Activated naive CD8-positive, alpha-beta T cell (primary cell): ENCODE measurements at regions not wholly inside any gene's neighbourhood (a gene's known extent, or its start where the extent isn't known, plus 50 kb on each side); places are given as distances from the start of the nearest gene placed in this dataset.
"Not testable (repeated sequence)": the region's sequence is repeated elsewhere in the genome, so short reads cannot be mapped to it uniquely, and the experiment has no call there.

Source experiments
- H3K27ac Mint-ChIP-seq: one replicate; pipeline ENCODE4 v1.8.0; 2021; ENCODE audit warnings: mixed read lengths
- H3K27me3 Mint-ChIP-seq: one replicate; pipeline ENCODE4 v1.8.0; 2021; ENCODE audit warnings: mixed read lengths
- H3K36me3 Mint-ChIP-seq: one replicate; pipeline ENCODE4 v1.8.0; 2021; ENCODE audit warnings: mixed read lengths
- H3K4me1 Mint-ChIP-seq: one replicate; pipeline ENCODE4 v1.8.0; 2021; ENCODE audit warnings: low read depth, mixed read lengths
- H3K4me3 Mint-ChIP-seq: one replicate; pipeline ENCODE4 v1.8.0; 2021; ENCODE audit warnings: mild to moderate bottlenecking, mixed read lengths
- H3K9me3 Mint-ChIP-seq: one replicate; pipeline ENCODE4 v1.8.0; 2021; ENCODE audit warnings: low read depth, mixed read lengths

DNA sequence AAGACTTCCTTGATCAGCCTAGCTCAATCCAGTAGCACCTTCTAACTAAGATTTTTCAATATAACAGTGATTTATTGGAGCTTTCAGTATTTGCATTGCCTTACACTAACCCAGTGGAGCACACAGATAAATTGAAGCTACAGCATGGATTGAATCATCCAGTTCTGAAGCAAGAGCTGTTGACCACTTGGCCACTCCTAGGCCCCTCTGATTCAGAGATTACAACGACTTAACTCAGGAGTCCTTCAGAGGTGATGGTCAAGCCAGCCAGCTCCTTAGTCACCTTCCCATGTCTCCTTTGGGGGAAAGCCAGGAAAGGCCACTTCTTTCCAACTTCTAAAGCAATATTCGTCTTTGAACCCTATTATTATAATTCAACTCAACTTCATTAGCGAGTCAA lies 151.8 kb downstream of the TENT5C start:
- H3K4me1 Mint-ChIP-seq, result peaks cover 5% of the 10 kb centered on the region
- no peaks in the 10 kb centered on the region for H3K36me3 Mint-ChIP-seq
- H3K9me3 Mint-ChIP-seq, result no peaks in the 10 kb centered on the region
- no peak overlapping the region for H3K27ac Mint-ChIP-seq
- peaks cover 13% of the 10 kb centered on the region for H3K27me3 Mint-ChIP-seq
- H3K4me3 Mint-ChIP-seq, result no peak overlapping the region

GRCh38 chr1:117758444-117759316 lies 152.8 kb downstream of the TENT5C start:
- Mint-ChIP-seq H3K36me3 (no peaks in the 10 kb centered on the region), H3K4me3 (peak overlapping the region; percentile 80), H3K4me1 (peaks cover 5% of the 10 kb centered on the region), H3K27me3 (peaks cover 8% of the 10 kb centered on the region), H3K27ac (no peak overlapping the region), H3K9me3 (no peaks in the 10 kb centered on the region)

DNA sequence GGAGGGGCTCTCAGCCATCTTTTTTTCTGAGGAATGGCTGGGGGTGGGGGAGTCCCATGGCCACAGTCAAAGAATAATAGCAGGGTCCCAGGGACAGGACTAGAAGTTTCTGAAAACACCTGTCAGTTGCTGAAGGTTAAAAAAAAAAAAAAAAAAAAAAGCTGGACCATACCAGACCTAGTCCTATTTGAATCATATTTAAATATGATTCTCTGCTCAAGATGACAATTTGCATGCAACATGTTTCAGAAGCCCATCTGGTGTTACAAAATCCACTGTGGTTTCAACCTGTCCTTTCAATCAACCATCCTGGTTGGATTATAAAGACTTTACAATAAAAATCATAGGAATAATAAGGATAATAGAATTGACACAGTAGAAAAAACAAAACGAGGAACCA lies 153.7 kb downstream of the TENT5C start:
- Mint-ChIP-seq H3K27me3 (peaks cover 7% of the 10 kb centered on the region), H3K27ac (no peak overlapping the region), H3K36me3 (no peaks in the 10 kb centered on the region), H3K4me1 (peaks cover 5% of the 10 kb centered on the region), H3K4me3 (no peak overlapping the region), H3K9me3 (no peaks in the 10 kb centered on the region)

- Mint-ChIP-seq H3K4me1 (peaks cover 5% of the 10 kb centered on the region), H3K9me3 (no peaks in the 10 kb centered on the region), H3K27ac (no peak overlapping the region), H3K27me3 (peaks cover 7% of the 10 kb centered on the region), H3K36me3 (no peaks in the 10 kb centered on the region), H3K4me3 (no peak overlapping the region)
These were observed 154.2 kb downstream of the TENT5C start for GRCh38 chr1:117760069-117760468.

DNA sequence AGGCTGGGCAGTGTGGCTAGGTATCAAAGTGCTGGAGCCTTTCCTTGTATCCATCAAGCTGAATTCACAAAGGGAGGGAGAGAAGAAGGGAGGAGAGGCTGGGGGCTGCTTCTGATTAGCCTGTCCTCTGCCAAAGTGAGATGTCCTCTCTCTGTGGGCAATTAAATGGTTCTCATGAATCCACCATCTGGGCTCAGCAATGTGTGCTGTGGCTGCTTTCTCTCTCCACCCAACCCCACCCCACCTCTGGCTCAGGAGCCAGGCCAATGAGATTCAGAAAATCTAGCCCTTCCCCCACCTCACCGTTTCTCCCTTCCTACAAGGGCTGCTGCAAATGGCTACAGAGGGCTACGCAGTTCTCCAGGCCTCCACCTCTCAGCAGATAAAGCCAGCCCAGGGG lies 154.6 kb downstream of the TENT5C start:
- Mint-ChIP-seq H3K4me3 (no peak overlapping the region), H3K36me3 (no peaks in the 10 kb centered on the region), H3K27ac (no peak overlapping the region), H3K4me1 (peaks cover 5% of the 10 kb centered on the region), H3K9me3 (no peaks in the 10 kb centered on the region), H3K27me3 (peaks cover 4% of the 10 kb centered on the region)

DNA sequence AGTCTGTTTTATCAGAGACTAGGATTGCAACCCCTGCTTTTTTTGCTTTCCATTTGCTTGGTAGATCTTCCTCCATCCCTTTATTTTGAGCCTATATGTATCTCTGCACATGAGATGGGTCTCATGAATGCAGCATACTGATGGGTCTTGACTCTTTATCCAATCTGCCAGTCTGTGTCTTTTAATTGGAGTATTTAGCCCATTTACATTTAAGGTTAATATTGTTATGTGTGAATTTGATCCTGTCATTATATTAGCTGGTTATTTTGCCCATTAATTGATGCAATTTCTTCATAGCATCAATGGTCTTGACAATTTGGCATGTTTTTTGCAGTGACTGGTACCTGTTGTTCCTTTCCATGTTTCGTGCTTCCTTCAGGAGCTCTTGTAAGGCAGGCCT lies 161.7 kb downstream of the GDAP2 start:
- H3K36me3 Mint-ChIP-seq, result peaks cover 23% of the 10 kb centered on the region
- H3K27ac Mint-ChIP-seq, H3K4me3 Mint-ChIP-seq, H3K4me1 Mint-ChIP-seq: not testable (repeated sequence)
- peaks cover 32% of the 10 kb centered on the region for H3K9me3 Mint-ChIP-seq
- peaks cover 19% of the 10 kb centered on the region for H3K27me3 Mint-ChIP-seq

- no peak overlapping the region for H3K4me3 Mint-ChIP-seq
- peaks cover 25% of the 10 kb centered on the region for H3K36me3 Mint-ChIP-seq
- peaks cover 24% of the 10 kb centered on the region for H3K27me3 Mint-ChIP-seq
- H3K9me3 Mint-ChIP-seq, result peaks cover 45% of the 10 kb centered on the region
- no peaks in the 10 kb centered on the region for H3K4me1 Mint-ChIP-seq
- H3K27ac Mint-ChIP-seq, result no peak overlapping the region
These were observed 158.4 kb downstream of the GDAP2 start for GRCh38 chr1:117770981-117771531.

- Mint-ChIP-seq H3K27ac (no peak overlapping the region), H3K4me3 (no peak overlapping the region), H3K36me3 (no peaks in the 10 kb centered on the region), H3K27me3 (peaks cover 14% of the 10 kb centered on the region), H3K9me3 (no peaks in the 10 kb centered on the region), H3K4me1 (no peaks in the 10 kb centered on the region)
These were observed 150.1 kb downstream of the GDAP2 start for GRCh38 chr1:117779364-117779763.

GRCh38 chr1:117780687-117781475 lies 148.5 kb downstream of the GDAP2 start:
- H3K4me1 Mint-ChIP-seq, result peaks cover 4% of the 10 kb centered on the region
- no peak overlapping the region for H3K27ac Mint-ChIP-seq
- H3K4me3 Mint-ChIP-seq, result no peak overlapping the region
- H3K27me3 Mint-ChIP-seq, result peaks cover 13% of the 10 kb centered on the region
- H3K9me3 Mint-ChIP-seq, result no peaks in the 10 kb centered on the region
- H3K36me3 Mint-ChIP-seq, result no peaks in the 10 kb centered on the region

- no peak overlapping the region for H3K4me3 Mint-ChIP-seq
- H3K27ac Mint-ChIP-seq, result no peak overlapping the region
- no peaks in the 10 kb centered on the region for H3K36me3 Mint-ChIP-seq
- peaks cover 4% of the 10 kb centered on the region for H3K4me1 Mint-ChIP-seq
- H3K9me3 Mint-ChIP-seq, result no peaks in the 10 kb centered on the region
- peaks cover 14% of the 10 kb centered on the region for H3K27me3 Mint-ChIP-seq
These were observed 147.4 kb downstream of the GDAP2 start for GRCh38 chr1:117782056-117782455.

DNA sequence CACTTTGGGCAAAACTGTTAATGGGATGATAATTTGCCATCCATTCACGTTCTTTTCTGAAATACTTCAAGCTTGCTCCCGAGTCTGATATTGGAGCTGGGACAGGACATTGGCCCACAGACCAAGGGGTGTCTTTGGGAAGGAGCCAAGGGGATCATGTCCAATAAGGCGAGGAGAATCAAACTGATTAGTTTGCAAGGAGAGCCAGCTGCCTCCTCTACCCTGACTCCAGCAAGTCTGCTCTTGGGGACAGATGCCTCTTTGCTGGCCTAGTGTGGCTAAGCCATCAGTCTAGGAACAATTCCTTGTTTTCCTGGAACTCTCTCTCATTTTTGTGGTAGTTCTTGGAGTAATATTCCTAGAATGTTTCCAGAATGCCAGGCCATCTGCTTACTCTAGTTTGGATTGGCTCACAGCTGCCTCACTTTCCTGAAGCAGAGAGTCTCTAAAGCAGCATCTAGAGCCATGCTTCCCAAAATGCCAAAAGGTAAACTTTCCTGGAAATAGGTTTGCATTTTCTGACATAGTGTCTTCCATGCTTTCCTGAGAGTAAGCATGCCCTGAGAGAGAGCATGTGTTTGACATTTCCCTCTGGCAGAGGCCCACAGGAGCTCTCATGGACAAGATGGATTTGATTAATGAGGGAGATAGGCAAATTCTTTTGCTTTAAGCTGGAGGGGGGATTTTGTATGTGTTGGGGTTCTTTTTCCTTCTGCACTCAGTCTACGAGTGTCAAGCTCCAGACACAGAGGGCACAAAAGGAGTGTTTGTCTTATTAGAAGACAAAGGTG lies 145.6 kb downstream of the GDAP2 start:
- Mint-ChIP-seq H3K27me3 (peaks cover 12% of the 10 kb centered on the region), H3K36me3 (no peaks in the 10 kb centered on the region), H3K4me1 (peaks cover 4% of the 10 kb centered on the region), H3K9me3 (no peaks in the 10 kb centered on the region), H3K27ac (no peak overlapping the region), H3K4me3 (no peak overlapping the region)

- no peak overlapping the region for H3K27ac Mint-ChIP-seq
These were observed 141.4 kb downstream of the GDAP2 start for GRCh38 chr1:117788014-117788413.

GRCh38 chr1:117793413-117793812 lies 136.0 kb downstream of the GDAP2 start:
- no peaks in the 10 kb centered on the region for H3K9me3 Mint-ChIP-seq
- no peak overlapping the region for H3K4me3 Mint-ChIP-seq

More at GRCh38 chr1:117788014-117788413, 141.4 kb downstream of the GDAP2 start:
- Mint-ChIP-seq H3K36me3 (no peaks in the 10 kb centered on the region), H3K4me3 (no peak overlapping the region), H3K4me1 (peaks cover 4% of the 10 kb centered on the region), H3K9me3 (no peaks in the 10 kb centered on the region), H3K27me3 (peaks cover 7% of the 10 kb centered on the region)

DNA sequence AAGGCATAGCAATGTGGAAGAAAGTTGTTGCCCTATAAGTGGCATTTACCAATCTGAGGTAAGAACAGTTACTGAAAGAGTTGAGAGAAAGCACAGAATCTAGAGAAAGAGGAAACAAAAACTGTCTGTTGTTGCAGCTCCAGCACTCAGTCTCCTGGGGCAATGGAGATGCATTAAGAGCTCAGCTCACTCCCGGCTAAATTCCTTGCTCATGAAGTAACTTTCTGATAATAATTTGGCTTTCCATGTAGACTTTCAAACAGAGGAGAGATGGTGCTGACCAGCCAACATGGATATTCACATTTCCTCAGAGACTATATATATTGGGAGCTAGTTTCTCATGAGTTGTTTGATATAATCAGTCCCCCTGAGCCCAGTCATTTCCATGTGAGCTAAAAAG lies 135.3 kb downstream of the GDAP2 start:
- no peaks in the 10 kb centered on the region for H3K9me3 Mint-ChIP-seq
- H3K4me3 Mint-ChIP-seq, result no peak overlapping the region
- no peaks in the 10 kb centered on the region for H3K4me1 Mint-ChIP-seq

More at GRCh38 chr1:117793413-117793812, 136.0 kb downstream of the GDAP2 start:
- Mint-ChIP-seq H3K27me3 (peaks cover 2% of the 10 kb centered on the region), H3K4me1 (no peaks in the 10 kb centered on the region), H3K27ac (no peak overlapping the region), H3K36me3 (no peaks in the 10 kb centered on the region)

More for the DNA sequence above, 135.3 kb downstream of the GDAP2 start:
- Mint-ChIP-seq H3K27ac (no peak overlapping the region), H3K36me3 (no peaks in the 10 kb centered on the region), H3K27me3 (peaks cover 2% of the 10 kb centered on the region)
